Liver (tissue), 3 donors: ENCODE measurements at regions not wholly inside any gene's neighbourhood (a gene's known extent, or its start where the extent isn't known, plus 50 kb on each side); places are given as distances from the start of the nearest gene placed in this dataset.

Experiments
- CTCF ChIP-seq: fragments of 150-350 bp; IDR thresholded peaks from 2 replicates; pipeline ENCODE4 v1.5.1; 2017; ENCODE audit warnings: improper control_type of control experiment, low read depth, low read length; ENCODE audit not compliant: missing input control
- EGR1 ChIP-seq, 2 donors: IDR thresholded peaks; 2 replicates each; pipeline ENCODE4 v1.6.1; 2016 to 2018; ENCODE audit warnings: antibody characterized with exemption in 2 of 2, low read depth in 2 of 2
- FOXA1 ChIP-seq: IDR thresholded peaks from 2 replicates; pipeline ENCODE4 v1.6.1; 2016; ENCODE audit warnings: antibody characterized with exemption
- GABPA ChIP-seq, 2 donors: IDR thresholded peaks in 1 of 2; conservative IDR thresholded peaks in 1 of 2; 2 replicates each; pipeline ENCODE4 v1.6.1; 2016; ENCODE audit warnings: antibody characterized with exemption in 2 of 2, mild to moderate bottlenecking in 1 of 2, moderate library complexity in 1 of 2
- HNF4A ChIP-seq, 2 donors: conservative IDR thresholded peaks; 2 replicates each; pipeline ENCODE4 v1.6.1; 2016; ENCODE audit warnings: antibody characterized with exemption in 2 of 2, mild to moderate bottlenecking in 2 of 2
- JUND ChIP-seq, 2 donors: IDR thresholded peaks; 2 replicates each; pipeline ENCODE4 v1.6.1; 2016; ENCODE audit warnings: antibody characterized with exemption in 2 of 2
- RAD21 ChIP-seq, 2 donors: IDR thresholded peaks; 2 replicates each; pipeline ENCODE4 v1.6.1; 2016; ENCODE audit warnings: antibody characterized with exemption in 2 of 2, mild to moderate bottlenecking in 2 of 2
- RXRA ChIP-seq, 2 donors: IDR thresholded peaks; 2 replicates each; pipeline ENCODE4 v1.6.1; 2017 to 2018; ENCODE audit warnings: antibody characterized with exemption in 2 of 2, mild to moderate bottlenecking in 1 of 2
- SP1 ChIP-seq: IDR thresholded peaks from 2 replicates; pipeline ENCODE4 v1.6.1; 2018; ENCODE audit warnings: antibody characterized with exemption, mild to moderate bottlenecking
- TAF1 ChIP-seq: conservative IDR thresholded peaks from 2 replicates; pipeline ENCODE4 v1.6.1; 2016; ENCODE audit warnings: antibody characterized with exemption, mild to moderate bottlenecking
- YY1 ChIP-seq: IDR thresholded peaks from 2 replicates; pipeline ENCODE4 v1.6.1; 2016; ENCODE audit warnings: antibody characterized with exemption, mild to moderate bottlenecking
- TF ChIP-seq, protein P1 (sequence below): IDR thresholded peaks from 2 replicates; pipeline ENCODE4 v1.6.1; 2016; ENCODE audit warnings: antibody characterized with exemption, mild to moderate bottlenecking
- TF ChIP-seq, protein P2 (sequence below): IDR thresholded peaks from 2 replicates; pipeline ENCODE4 v1.6.1; 2016; ENCODE audit warnings: antibody characterized with exemption
- TF ChIP-seq, protein P3 (sequence below): IDR thresholded peaks from 2 replicates; pipeline ENCODE4 v1.6.1; 2016; ENCODE audit warnings: antibody characterized with exemption
- donor health status: healthy.
- donor health status: healthy.

DNA sequence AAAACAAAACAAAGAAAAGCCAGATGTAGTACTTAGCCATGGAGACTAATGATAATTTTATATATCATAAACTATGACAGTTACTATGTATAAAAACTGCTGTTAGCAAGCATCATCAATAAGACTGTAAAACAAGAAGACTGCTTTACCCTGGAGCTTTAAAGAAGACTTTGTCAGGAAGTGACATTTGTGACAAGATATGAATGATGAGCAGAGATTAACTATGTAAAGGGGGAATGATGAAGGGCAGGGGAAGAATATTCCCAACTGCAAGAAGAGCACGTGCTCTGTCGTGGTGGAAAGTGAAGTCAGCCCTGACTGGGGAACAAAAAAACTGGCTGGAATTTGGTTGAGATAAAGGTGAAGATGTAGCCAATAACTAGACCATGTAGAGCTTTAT, 617.1 kb upstream of the AMOT start:
- TF ChIP-seq, protein P1, sequence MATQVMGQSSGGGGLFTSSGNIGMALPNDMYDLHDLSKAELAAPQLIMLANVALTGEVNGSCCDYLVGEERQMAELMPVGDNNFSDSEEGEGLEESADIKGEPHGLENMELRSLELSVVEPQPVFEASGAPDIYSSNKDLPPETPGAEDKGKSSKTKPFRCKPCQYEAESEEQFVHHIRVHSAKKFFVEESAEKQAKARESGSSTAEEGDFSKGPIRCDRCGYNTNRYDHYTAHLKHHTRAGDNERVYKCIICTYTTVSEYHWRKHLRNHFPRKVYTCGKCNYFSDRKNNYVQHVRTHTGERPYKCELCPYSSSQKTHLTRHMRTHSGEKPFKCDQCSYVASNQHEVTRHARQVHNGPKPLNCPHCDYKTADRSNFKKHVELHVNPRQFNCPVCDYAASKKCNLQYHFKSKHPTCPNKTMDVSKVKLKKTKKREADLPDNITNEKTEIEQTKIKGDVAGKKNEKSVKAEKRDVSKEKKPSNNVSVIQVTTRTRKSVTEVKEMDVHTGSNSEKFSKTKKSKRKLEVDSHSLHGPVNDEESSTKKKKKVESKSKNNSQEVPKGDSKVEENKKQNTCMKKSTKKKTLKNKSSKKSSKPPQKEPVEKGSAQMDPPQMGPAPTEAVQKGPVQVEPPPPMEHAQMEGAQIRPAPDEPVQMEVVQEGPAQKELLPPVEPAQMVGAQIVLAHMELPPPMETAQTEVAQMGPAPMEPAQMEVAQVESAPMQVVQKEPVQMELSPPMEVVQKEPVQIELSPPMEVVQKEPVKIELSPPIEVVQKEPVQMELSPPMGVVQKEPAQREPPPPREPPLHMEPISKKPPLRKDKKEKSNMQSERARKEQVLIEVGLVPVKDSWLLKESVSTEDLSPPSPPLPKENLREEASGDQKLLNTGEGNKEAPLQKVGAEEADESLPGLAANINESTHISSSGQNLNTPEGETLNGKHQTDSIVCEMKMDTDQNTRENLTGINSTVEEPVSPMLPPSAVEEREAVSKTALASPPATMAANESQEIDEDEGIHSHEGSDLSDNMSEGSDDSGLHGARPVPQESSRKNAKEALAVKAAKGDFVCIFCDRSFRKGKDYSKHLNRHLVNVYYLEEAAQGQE, result no peak
- TF ChIP-seq, protein P2, sequence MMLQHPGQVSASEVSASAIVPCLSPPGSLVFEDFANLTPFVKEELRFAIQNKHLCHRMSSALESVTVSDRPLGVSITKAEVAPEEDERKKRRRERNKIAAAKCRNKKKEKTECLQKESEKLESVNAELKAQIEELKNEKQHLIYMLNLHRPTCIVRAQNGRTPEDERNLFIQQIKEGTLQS, result no peak
- TF ChIP-seq JUND (IDR thresholded peaks at IDR 0.05) (no peak), CTCF (no peak), RAD21 (IDR thresholded peaks at IDR 0.05) (no peak), SP1 (no peak), GABPA (IDR thresholded peaks at IDR 0.05 in 1 of 2, conservative IDR thresholded peaks at IDR 0.05 in 1 of 2) (no peak), YY1 (no peak), EGR1 (IDR thresholded peaks at IDR 0.05; ENCODE audit: low read depth in 2 of 2) (no peak), RXRA (IDR thresholded peaks at IDR 0.05) (no peak), FOXA1 (no peak), HNF4A (conservative IDR thresholded peaks at IDR 0.05) (no peak), TAF1 (no peak)
- TF ChIP-seq, protein P3, sequence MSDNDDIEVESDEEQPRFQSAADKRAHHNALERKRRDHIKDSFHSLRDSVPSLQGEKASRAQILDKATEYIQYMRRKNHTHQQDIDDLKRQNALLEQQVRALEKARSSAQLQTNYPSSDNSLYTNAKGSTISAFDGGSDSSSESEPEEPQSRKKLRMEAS, result no peak
